Kidney glomerular epithelial cell (primary cell): ENCODE measurements at regions not wholly inside any gene's neighbourhood (a gene's known extent, or its start where the extent isn't known, plus 50 kb on each side); places are given as distances from the start of the nearest gene placed in this dataset.

Source experiments
- DNase-seq: peaks from one replicate; lab custom pipeline; 2025; lab: John Stamatoyannopoulos, UW

- no peak for DNase-seq
These were observed 116.2 kb upstream of the USP24 start for GRCh38 chr1:55331351-55331750.

GRCh38 chr1:55329808-55330432 is 114.8 kb upstream of the USP24 start:
- no peak for DNase-seq

- no peak for DNase-seq
These were observed 113.9 kb upstream of the USP24 start for GRCh38 chr1:55329091-55329490.

GRCh38 chr1:55326496-55327243 is 111.5 kb upstream of the USP24 start:
- no peak for DNase-seq

- no peak for DNase-seq
These were observed 108.6 kb upstream of the USP24 start for GRCh38 chr1:55323760-55324159.

GRCh38 chr1:55322842-55323241 is 107.7 kb upstream of the USP24 start:
- DNase-seq = peak; percentile 48

GRCh38 chr1:55321942-55322341 is 106.8 kb upstream of the USP24 start:
- DNase-seq = no peak

GRCh38 chr1:55320891-55321290 is 105.7 kb upstream of the USP24 start:
- no peak for DNase-seq

- DNase-seq = no peak
These were observed 103.1 kb upstream of the USP24 start for GRCh38 chr1:55318116-55318817.

GRCh38 chr1:55317673-55318072 is 102.5 kb upstream of the USP24 start:
- no peak for DNase-seq

- no peak for DNase-seq
These were observed 101.9 kb upstream of the USP24 start for GRCh38 chr1:55316947-55317662.

- DNase-seq = no peak
These were observed 101.3 kb upstream of the USP24 start for GRCh38 chr1:55316502-55316901.

- DNase-seq = no peak
These were observed 100.4 kb upstream of the USP24 start for GRCh38 chr1:55315552-55315951.

GRCh38 chr1:55314740-55315139 is 99.6 kb upstream of the USP24 start:
- DNase-seq = no peak

- DNase-seq = no peak
These were observed 98.7 kb upstream of the USP24 start for GRCh38 chr1:55313903-55314302.

- no peak for DNase-seq
These were observed 96.8 kb upstream of the USP24 start for GRCh38 chr1:55311979-55312378.

- DNase-seq = no peak
These were observed 96.0 kb upstream of the USP24 start for GRCh38 chr1:55311057-55311641.

GRCh38 chr1:55310505-55310971 is 95.4 kb upstream of the USP24 start:
- DNase-seq = peak; percentile 98

GRCh38 chr1:55309786-55310504 is 94.8 kb upstream of the USP24 start:
- no peak for DNase-seq

GRCh38 chr1:55309053-55309452 is 93.9 kb upstream of the USP24 start:
- no peak for DNase-seq

- DNase-seq = no peak
These were observed 90.6 kb upstream of the USP24 start for GRCh38 chr1:55305735-55306134.
